GM12875 (cell line): ENCODE measurements at regions not wholly inside any gene's neighbourhood (a gene's known extent, or its start where the extent isn't known, plus 50 kb on each side); places are given as distances from the start of the nearest gene placed in this dataset.

Experiments used
- H3K4me3 ChIP-seq: one replicate; pipeline ENCODE4 v1.5.1; 2011; ENCODE audit warnings: low read depth, low read length, control low read depth
- CTCF ChIP-seq: IDR thresholded peaks from 2 replicates; pipeline ENCODE4 v1.5.1; 2011; ENCODE audit warnings: low read depth, mild to moderate bottlenecking, control low read depth, inconsistent platforms, low read length, moderate library complexity, borderline replicate concordance; ENCODE audit not compliant: insufficient read depth

GRCh38 chr13:107882708-107883560, 332.4 kb downstream of the LIG4 start:
- no peak overlapping the region for H3K4me3 ChIP-seq

GRCh38 chr13:107881362-107881761, 334.0 kb downstream of the LIG4 start:
- TF ChIP-seq CTCF: no peak
- no peak overlapping the region for H3K4me3 ChIP-seq

More at GRCh38 chr13:107882708-107883560, 332.4 kb downstream of the LIG4 start:
- no peak for TF ChIP-seq CTCF

- no peak overlapping the region for H3K4me3 ChIP-seq
- TF ChIP-seq CTCF: no peak
These were observed 340.9 kb downstream of the LIG4 start for GRCh38 chr13:107874456-107874855.

- H3K4me3 ChIP-seq: no peak overlapping the region
These were observed 341.4 kb downstream of the LIG4 start for GRCh38 chr13:107873926-107874325.

GRCh38 chr13:107870400-107870799, 344.9 kb downstream of the LIG4 start:
- no peak for TF ChIP-seq CTCF
- H3K4me3 ChIP-seq: no peak overlapping the region

More at GRCh38 chr13:107873926-107874325, 341.4 kb downstream of the LIG4 start:
- TF ChIP-seq CTCF: no peak

- TF ChIP-seq CTCF: no peak
- H3K4me3 ChIP-seq: no peak overlapping the region
These were observed 347.4 kb downstream of the LIG4 start for GRCh38 chr13:107867701-107868661.
